Endodermal cell (in vitro differentiated cells): ENCODE measurements at regions not wholly inside any gene's neighbourhood (a gene's known extent, or its start where the extent isn't known, plus 50 kb on each side); places are given as distances from the start of the nearest gene placed in this dataset.

Source experiments
- DNase-seq: peaks from one replicate; pipeline ENCODE4 v3.0.0-alpha.2; 2017
- H3K27ac ChIP-seq: 2 replicates; pipeline ENCODE4 v1.5.1; 2013; ENCODE audit warnings: mild to moderate bottlenecking, low read depth, low read length, moderate library complexity
- H3K27me3 ChIP-seq: 2 replicates; pipeline ENCODE4 v1.6.1; 2013; ENCODE audit warnings: mild to moderate bottlenecking, low read length, moderate library complexity; ENCODE audit not compliant: insufficient read depth, control insufficient read depth, poor library complexity, severe bottlenecking
- H3K36me3 ChIP-seq: 2 replicates; pipeline ENCODE4 v1.7.0; 2013; ENCODE audit warnings: mild to moderate bottlenecking, low read length, moderate library complexity; ENCODE audit not compliant: control insufficient read depth, insufficient read depth
- H3K4me1 ChIP-seq: one replicate; pipeline ENCODE4 v1.7.0; 2013; ENCODE audit warnings: low read length; ENCODE audit not compliant: control insufficient read depth, insufficient read depth
- H3K4me3 ChIP-seq: 2 replicates; pipeline ENCODE4 v1.5.1; 2013; ENCODE audit warnings: mild to moderate bottlenecking, low read length, moderate library complexity
- H3K9ac ChIP-seq: 2 replicates; pipeline ENCODE4 v1.6.1; 2013; ENCODE audit warnings: mild to moderate bottlenecking, low read length, moderate library complexity; ENCODE audit not compliant: poor library complexity, severe bottlenecking; ENCODE audit errors: extremely low read depth
- H3K9me3 ChIP-seq: 2 replicates; pipeline ENCODE4 v1.6.1; 2013; ENCODE audit warnings: mild to moderate bottlenecking, low read length, moderate library complexity; ENCODE audit not compliant: control insufficient read depth
- H3K27ac Mint-ChIP-seq: 2 replicates; pipeline ENCODE4 v1.8.0; 2020; ENCODE audit warnings: mixed read lengths
- H3K27me3 Mint-ChIP-seq: 2 replicates; pipeline ENCODE4 v1.8.0; 2021; ENCODE audit warnings: mild to moderate bottlenecking, mixed read lengths; ENCODE audit not compliant: insufficient read depth
- H3K36me3 Mint-ChIP-seq: 2 replicates; pipeline ENCODE4 v1.8.0; 2020; ENCODE audit warnings: low read depth, mixed read lengths
- H3K4me1 Mint-ChIP-seq: 2 replicates; pipeline ENCODE4 v1.8.0; 2020; ENCODE audit warnings: mixed read lengths
- H3K4me3 Mint-ChIP-seq: 2 replicates; pipeline ENCODE4 v1.8.0; 2020; ENCODE audit warnings: mild to moderate bottlenecking, moderate library complexity, mixed read lengths
- H3K9me3 Mint-ChIP-seq: 2 replicates; pipeline ENCODE4 v1.8.0; 2020; ENCODE audit warnings: mild to moderate bottlenecking, mixed read lengths
- CTCF ChIP-seq: fragments of 200-600 bp; sonication (generic); conservative IDR thresholded peaks from 2 replicates; pipeline ENCODE4 v1.5.0; 2021; ENCODE audit warnings: antibody characterized with exemption, mild to moderate bottlenecking
- WGBS, 2 experiments: methylation state at CpG; one replicate each; pipeline versions ENCODE4 v1.1.5 to v1.1.7; 2013; ENCODE audit warnings: missing lambda C conversion rate in 2 of 2, mixed read lengths in 1 of 2; ENCODE audit not compliant: insufficient coverage in 1 of 2, insufficient read length in 1 of 2; 5-methylcytosine and 5-hydroxymethylcytosine counted together

DNA sequence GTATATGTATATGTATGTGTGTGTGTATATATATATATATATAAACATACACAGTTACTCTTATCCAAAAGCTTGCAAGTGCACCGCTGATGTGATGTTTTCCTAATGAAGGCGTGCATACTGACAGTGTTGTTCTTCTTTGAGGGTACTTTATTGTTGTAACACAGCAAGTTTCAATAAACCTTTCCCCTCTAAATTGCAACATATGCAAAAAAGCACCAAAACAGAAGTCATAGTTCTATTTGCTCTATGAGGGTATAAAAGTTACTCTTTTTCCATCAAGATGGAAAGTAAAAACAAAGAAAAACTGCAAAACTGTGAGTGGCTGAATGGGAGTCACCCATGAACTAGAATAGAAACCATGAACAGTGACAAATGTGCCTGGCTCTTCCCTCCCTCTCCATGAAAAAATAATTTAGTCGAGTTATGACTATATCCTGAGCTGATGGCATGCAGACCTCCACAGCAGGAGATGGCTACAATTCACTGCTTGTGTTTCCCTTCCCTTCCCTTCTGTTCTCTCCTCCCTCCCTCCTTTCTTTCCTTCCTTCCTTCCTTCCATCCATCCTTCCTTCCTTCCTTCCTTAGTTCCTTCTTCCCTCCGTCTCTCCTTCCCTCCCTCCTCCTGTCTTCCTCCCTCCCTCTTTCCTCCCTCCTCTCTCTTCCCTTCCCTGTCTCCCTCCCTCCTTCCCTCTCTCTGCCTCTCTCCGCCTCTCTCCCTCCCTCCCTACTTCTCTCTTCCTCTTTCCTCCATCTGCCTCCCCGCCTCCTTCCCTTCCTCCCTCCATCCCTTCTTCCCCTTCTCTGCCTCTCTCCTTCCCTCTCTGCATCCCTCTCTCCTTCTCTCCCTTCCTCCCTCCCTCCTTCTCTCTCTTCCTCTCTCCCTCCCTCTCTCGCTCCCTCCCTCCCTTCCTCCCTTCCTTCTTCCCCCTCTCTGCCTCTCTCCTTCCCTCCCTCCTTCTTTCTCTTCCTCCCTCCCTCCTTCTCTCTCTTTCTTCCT is 220.7 kb upstream of the POU3F1 start:
- Histone ChIP-seq H3K27me3 (peaks cover 4% of the 10 kb centered on the region), H3K4me3 (no peak overlapping the region), H3K4me1 (peaks cover 6% of the 10 kb centered on the region), H3K9me3 (no peaks in the 10 kb centered on the region), H3K36me3 (no peaks in the 10 kb centered on the region), H3K27ac (no peak overlapping the region), H3K9ac (no peak overlapping the region)
- Mint-ChIP-seq H3K9me3 (no peaks in the 10 kb centered on the region), H3K4me1 (peaks cover 30% of the 10 kb centered on the region), H3K4me3 (no peak overlapping the region), H3K36me3 (no peaks in the 10 kb centered on the region), H3K27ac (no peak overlapping the region), H3K27me3 (peaks cover 7% of the 10 kb centered on the region)
- DNase-seq, result no peak
- no peak for TF ChIP-seq CTCF
- whole genome bisulfite sequencing, 2 experiments, result 79 to 86% methylated on average over 4 to 7 of the region's 7 CpGs

DNA sequence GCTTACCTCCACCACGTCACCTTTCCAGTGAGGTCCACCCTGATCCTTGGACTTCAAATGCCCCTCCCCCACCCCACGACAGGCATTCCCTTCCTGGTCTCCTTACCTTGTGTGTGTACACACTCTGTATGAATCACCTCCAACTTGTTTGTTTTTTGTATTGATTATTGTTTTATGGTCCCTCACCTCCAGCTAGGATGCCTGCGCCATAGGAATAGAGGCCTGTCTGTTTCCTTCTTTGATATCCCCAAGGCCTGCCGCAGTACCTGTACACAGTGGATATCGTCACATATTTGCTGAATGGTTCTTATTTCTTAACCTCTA is 219.6 kb upstream of the POU3F1 start:
- no peak overlapping the region for H3K9ac ChIP-seq
- Mint-ChIP-seq H3K4me3 (no peak overlapping the region), H3K36me3 (no peaks in the 10 kb centered on the region), H3K27ac (no peak overlapping the region), H3K4me1 (peaks cover 30% of the 10 kb centered on the region), H3K27me3 (peaks cover 16% of the 10 kb centered on the region), H3K9me3 (no peaks in the 10 kb centered on the region)
- no peaks in the 10 kb centered on the region for H3K36me3 ChIP-seq
- 92 to 100% methylated on average over 3 to 5 of the region's 5 CpGs for WGBS, 2 experiments
- H3K9me3 ChIP-seq, result no peaks in the 10 kb centered on the region
- no peak overlapping the region for H3K4me3 ChIP-seq
- no peak overlapping the region for H3K27ac ChIP-seq
- H3K27me3 ChIP-seq, result peaks cover 4% of the 10 kb centered on the region
- peaks cover 6% of the 10 kb centered on the region for H3K4me1 ChIP-seq
- DNase-seq, result no peak
- no peak for TF ChIP-seq CTCF

DNA sequence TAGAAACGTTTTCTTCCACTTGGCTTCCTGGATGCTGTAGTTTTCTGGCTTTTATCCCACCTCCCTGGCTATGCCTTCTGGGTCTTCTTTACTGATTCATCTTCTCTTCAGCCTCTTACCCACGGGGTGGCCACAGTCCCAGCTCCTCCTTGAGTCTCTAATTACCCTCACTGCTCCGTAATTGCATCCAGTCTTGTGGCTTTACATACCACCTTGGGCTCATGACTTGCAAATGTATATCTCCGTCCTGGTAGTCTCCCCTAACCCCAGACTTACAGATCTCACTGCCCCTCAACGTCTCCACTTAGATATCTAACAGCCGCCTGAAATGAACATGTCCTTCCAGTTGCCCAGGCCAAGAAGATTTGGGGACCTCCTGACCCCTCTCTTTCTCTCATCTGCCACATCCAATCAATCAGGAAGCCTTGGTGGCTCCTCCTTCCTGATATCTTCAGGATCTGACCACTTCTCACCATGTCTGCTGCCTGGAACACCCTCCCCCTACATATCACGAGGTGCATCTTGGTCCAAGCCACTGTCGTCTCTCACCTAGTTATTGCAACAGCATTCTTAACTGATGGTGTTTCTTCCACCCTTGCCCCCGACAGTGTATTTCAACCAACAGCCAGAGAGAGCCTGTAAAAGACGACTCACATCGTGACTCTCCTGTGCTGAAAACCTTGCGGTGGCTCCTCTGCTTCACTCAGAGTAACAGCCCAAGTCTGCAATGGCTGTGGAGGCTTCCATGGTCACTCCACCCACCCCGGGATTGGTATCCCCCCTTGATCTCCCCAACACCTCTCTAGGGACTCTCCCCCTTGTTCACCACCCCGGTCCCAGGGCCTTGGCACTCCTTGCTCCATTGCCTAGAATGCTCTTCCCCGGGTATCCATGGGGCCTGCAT is 219.0 kb upstream of the POU3F1 start:
- H3K4me1 Mint-ChIP-seq, result peaks cover 28% of the 10 kb centered on the region
- no peak for TF ChIP-seq CTCF
- H3K27ac Mint-ChIP-seq, result no peak overlapping the region
- peaks cover 20% of the 10 kb centered on the region for H3K27me3 Mint-ChIP-seq
- no peaks in the 10 kb centered on the region for H3K36me3 Mint-ChIP-seq
- H3K4me1 ChIP-seq, result peaks cover 4% of the 10 kb centered on the region
- no peak overlapping the region for H3K27ac ChIP-seq
- no peak overlapping the region for H3K9ac ChIP-seq
- no peaks in the 10 kb centered on the region for H3K36me3 ChIP-seq
- H3K9me3 Mint-ChIP-seq, result no peaks in the 10 kb centered on the region
- WGBS, 2 experiments, result 84 to 87% methylated on average over 13 to 15 of the region's 15 CpGs
- no peak for DNase-seq
- peaks cover 4% of the 10 kb centered on the region for H3K27me3 ChIP-seq
- no peak overlapping the region for H3K4me3 Mint-ChIP-seq
- H3K9me3 ChIP-seq, result no peaks in the 10 kb centered on the region
- no peak overlapping the region for H3K4me3 ChIP-seq
